Choroid plexus epithelial cell (primary cell): ENCODE measurements at regions not wholly inside any gene's neighbourhood (a gene's known extent, or its start where the extent isn't known, plus 50 kb on each side); places are given as distances from the start of the nearest gene placed in this dataset.
A peak's percentile ranks its signal among the peaks of the same experiment; 100 is the strongest.
"Not testable (repeated sequence)": the region's sequence is repeated elsewhere in the genome, so short reads cannot be mapped to it uniquely, and the experiment has no call there.

Experiments
- DNase-seq: peaks from one replicate; pipeline ENCODE4 v3.0.0-alpha.2; 2010; ENCODE audit warnings: low read depth
- H3K4me3 ChIP-seq: 2 replicates; pipeline ENCODE4 v1.5.1; 2011; ENCODE audit warnings: low read depth, mild to moderate bottlenecking, control low read depth, low read length, moderate library complexity
- TF ChIP-seq, protein P1 (sequence below): conservative IDR thresholded peaks from 2 replicates; pipeline ENCODE4 v1.5.1; 2011; ENCODE audit warnings: low read depth, mild to moderate bottlenecking, control low read depth, inconsistent platforms, low read length, moderate library complexity

GRCh38 chr7:22051886-22052673 is 106.4 kb upstream of the CDCA7L start:
- peak; percentile 1 for DNase-seq
- H3K4me3 ChIP-seq: no peak overlapping the region
- TF ChIP-seq, protein P1, sequence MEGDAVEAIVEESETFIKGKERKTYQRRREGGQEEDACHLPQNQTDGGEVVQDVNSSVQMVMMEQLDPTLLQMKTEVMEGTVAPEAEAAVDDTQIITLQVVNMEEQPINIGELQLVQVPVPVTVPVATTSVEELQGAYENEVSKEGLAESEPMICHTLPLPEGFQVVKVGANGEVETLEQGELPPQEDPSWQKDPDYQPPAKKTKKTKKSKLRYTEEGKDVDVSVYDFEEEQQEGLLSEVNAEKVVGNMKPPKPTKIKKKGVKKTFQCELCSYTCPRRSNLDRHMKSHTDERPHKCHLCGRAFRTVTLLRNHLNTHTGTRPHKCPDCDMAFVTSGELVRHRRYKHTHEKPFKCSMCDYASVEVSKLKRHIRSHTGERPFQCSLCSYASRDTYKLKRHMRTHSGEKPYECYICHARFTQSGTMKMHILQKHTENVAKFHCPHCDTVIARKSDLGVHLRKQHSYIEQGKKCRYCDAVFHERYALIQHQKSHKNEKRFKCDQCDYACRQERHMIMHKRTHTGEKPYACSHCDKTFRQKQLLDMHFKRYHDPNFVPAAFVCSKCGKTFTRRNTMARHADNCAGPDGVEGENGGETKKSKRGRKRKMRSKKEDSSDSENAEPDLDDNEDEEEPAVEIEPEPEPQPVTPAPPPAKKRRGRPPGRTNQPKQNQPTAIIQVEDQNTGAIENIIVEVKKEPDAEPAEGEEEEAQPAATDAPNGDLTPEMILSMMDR: no peak

- TF ChIP-seq, protein P1: no peak
- no peak overlapping the region for H3K4me3 ChIP-seq
- DNase-seq: no peak
Observed at GRCh38 chr7:22049766-22050500, 104.2 kb upstream of the CDCA7L start.

- TF ChIP-seq, protein P1: no peak
- DNase-seq: no peak
- H3K4me3 ChIP-seq: no peak overlapping the region
Observed at GRCh38 chr7:22043367-22043766, 97.7 kb upstream of the CDCA7L start.

GRCh38 chr7:22040923-22041595 is 95.4 kb upstream of the CDCA7L start:
- no peak for DNase-seq
- H3K4me3 ChIP-seq: no peak overlapping the region
- TF ChIP-seq, protein P1: no peak

DNA sequence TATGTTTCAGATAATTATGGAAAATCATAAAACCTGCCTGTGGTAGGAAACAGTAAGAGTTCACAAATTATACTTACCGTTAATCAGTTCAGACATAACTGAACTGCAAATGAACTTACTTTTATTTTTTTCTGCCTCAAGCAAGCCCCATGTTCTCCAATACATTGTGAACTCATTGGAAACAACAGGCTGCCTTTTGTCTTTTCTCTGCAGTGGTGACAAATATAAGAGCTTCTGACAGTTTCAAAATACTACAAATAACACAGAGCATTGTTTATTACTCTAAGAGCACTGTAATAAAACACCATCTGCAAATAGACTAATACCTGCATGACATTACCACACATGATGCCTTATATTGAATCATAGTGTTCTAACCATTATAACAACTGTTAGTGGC is 94.0 kb upstream of the CDCA7L start:
- TF ChIP-seq, protein P1: no peak
- DNase-seq: no peak
- H3K4me3 ChIP-seq: no peak overlapping the region

DNA sequence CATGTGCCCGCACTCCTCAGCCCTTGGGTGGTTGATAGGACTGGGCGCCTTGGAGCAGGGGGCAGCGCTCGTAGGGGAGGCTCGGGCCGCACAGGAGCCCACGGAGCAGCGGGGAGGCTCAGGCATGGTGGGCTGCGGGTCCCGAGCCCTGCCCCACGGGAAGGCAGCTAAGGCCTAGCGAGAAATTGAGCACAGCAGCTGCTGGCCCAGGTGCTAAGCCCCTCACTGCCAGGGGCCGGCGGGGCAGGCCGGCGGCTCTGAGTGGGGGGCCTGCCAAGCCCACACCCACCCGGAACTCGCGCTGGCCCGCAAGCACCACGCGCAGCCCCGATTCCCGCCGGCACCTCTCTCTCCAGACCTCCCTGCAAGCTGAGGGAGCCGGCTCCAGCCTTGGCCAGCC is 86.7 kb upstream of the CDCA7L start:
- DNase-seq, H3K4me3 ChIP-seq: not testable (repeated sequence)

DNA sequence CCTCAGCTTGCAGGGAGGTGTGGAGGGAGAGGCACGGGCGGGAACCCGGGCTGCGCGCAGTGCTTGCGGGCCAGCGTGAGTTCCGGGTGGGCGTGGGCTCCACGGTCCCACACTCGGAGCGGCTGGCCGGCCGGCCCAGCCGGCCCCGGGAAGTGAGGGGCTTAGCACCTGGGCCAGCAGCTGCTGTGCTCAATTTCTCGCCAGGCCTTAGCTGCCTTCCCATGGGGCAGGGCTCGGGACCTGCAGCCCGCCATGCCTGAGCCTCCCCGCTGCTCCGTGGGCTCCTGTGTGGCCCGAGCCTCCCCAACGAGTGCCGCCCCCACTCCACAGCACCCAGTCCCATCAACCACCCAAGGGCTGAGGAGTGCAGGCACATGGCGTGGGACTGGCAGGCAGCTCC is 83.0 kb upstream of the CDCA7L start:
- H3K4me3 ChIP-seq, DNase-seq: not testable (repeated sequence)
